ENCODE measurements at regions not wholly inside any gene's neighbourhood (a gene's known extent, or its start where the extent isn't known, plus 50 kb on each side); places are given as distances from the start of the nearest gene placed in this dataset.

- intact Hi-C loops (cut with micrococcal nuclease; ENCODE audit: unreplicated experiment) (no loop called here), in situ Hi-C loops (cut with HindIII; ENCODE audit: extremely low pct_ligation_motif_present, low pct_unique_long_range_greater_than_20kb) (no loop called here)
- 3% methylated on average over 1 of the region's 1 CpG for WGBS (ENCODE audit: low lambda C conversion rate)
- Histone ChIP-seq H3K36me3 (replicated peaks in 1 of 2; ENCODE audit: control insufficient read depth in 1 of 2, insufficient read depth in 2 of 2, low read length in 2 of 2) (no peaks in the 10 kb centered on the region), H3K27me3 (ENCODE audit: control insufficient read depth in 1 of 2, insufficient read depth in 2 of 2, low read length in 2 of 2) (no peaks in the 10 kb centered on the region), H3K4me1 (ENCODE audit: insufficient read depth, low read length) (no peaks in the 10 kb centered on the region), H3K9ac (ENCODE audit: insufficient read depth, low read depth, low read length) (no peak overlapping the region), H3K9me3 (ENCODE audit: low read length) (no peaks in the 10 kb centered on the region), H2AFZ (ENCODE audit: low read length) (no peak overlapping the region), H4K20me1 (ENCODE audit: insufficient read depth, low read length) (no peaks in the 10 kb centered on the region), H3K27ac (ENCODE audit: extremely low read length, insufficient read depth, low read length) (no peak overlapping the region), H3K4me2 (ENCODE audit: low read depth, low read length) (no peak overlapping the region), H3K4me3 (replicated peaks in 1 of 3; ENCODE audit: insufficient read depth in 1 of 3, low read depth in 2 of 3, low read length in 3 of 3) (no peak overlapping the region), H3K79me2 (ENCODE audit: insufficient read depth, low read length) (no peaks in the 10 kb centered on the region)
- BruUV-seq (replicated peaks) = no TSS peak
- DNase-seq (ENCODE audit: low spot score) (no peak), ATAC-seq (no peak), FAIRE-seq (no peak)
- ChIA-PET POLR2A (no interaction called here), CTCF (ENCODE audit: low intra/inter-chr PET ratio, low total read pairs) (no interaction called here)
- TF ChIP-seq ZNF784 (CRISPR knock-in tag; IDR thresholded peaks at IDR 0.05; ENCODE audit: borderline replicate concordance) = no peak
- no peak for TF ChIP-seq GLMP (CRISPR knock-in tag; IDR thresholded peaks at IDR 0.05; ENCODE audit: borderline replicate concordance)
- TF ChIP-seq IKZF1 (IDR thresholded peaks at IDR 0.05) = no peak
- TF ChIP-seq ZNF576 (CRISPR knock-in tag; IDR thresholded peaks at IDR 0.05) = no peak
- TF ChIP-seq NONO (IDR thresholded peaks at IDR 0.05) = no peak
- TF ChIP-seq NONO (CRISPR knock-in tag; conservative IDR thresholded peaks at IDR 0.05) = no peak
- TF ChIP-seq RBFOX2 (IDR thresholded peaks at IDR 0.05; ENCODE audit: low read depth, low read length) = no peak
- no peak for TF ChIP-seq ZSCAN20 (CRISPR knock-in tag; IDR thresholded peaks at IDR 0.05; ENCODE audit: borderline replicate concordance)
- TF ChIP-seq MED1 (CRISPR knock-in tag; IDR thresholded peaks at IDR 0.05) = no peak
- TF ChIP-seq ZBTB37 (CRISPR knock-in tag; IDR thresholded peaks at IDR 0.05) = no peak
- no peak for TF ChIP-seq SETDB1 (CRISPR knock-in tag; IDR thresholded peaks at IDR 0.05; ENCODE audit: borderline replicate concordance)
- no peak for TF ChIP-seq FOXP4 (CRISPR knock-in tag; IDR thresholded peaks at IDR 0.05)
- TF ChIP-seq TFDP2 (CRISPR knock-in tag; IDR thresholded peaks at IDR 0.05) = no peak
- TF ChIP-seq ZNF512 (CRISPR knock-in tag; IDR thresholded peaks at IDR 0.05) = no peak
- no peak for TF ChIP-seq HOXA5 (CRISPR knock-in tag; IDR thresholded peaks at IDR 0.05)
- no peak for TF ChIP-seq ZNF101 (CRISPR knock-in tag; IDR thresholded peaks at IDR 0.05; ENCODE audit: borderline replicate concordance, low read depth)
These were observed 483.6 kb upstream of the RGS18 start for GRCh38 chr1:191674626-191675179.

Measured in HepG2 (cell line).